ENCODE measurements at regions not wholly inside any gene's neighbourhood (a gene's known extent, or its start where the extent isn't known, plus 50 kb on each side); places are given as distances from the start of the nearest gene placed in this dataset.

GRCh38 chr3:74812756-74813155 is 198.3 kb upstream of the CNTN3 start:
- TF ChIP-seq CTCF (conservative IDR thresholded peaks at IDR 0.05 in 1 of 2, IDR thresholded peaks at IDR 0.05 in 1 of 2; ENCODE audit: extremely low read depth in 1 of 2, insufficient read depth in 1 of 2, low read depth in 1 of 2, low read length in 2 of 2) (no peak), EZH2 (IDR thresholded peaks at IDR 0.05; ENCODE audit: borderline replicate concordance, low read length) (no peak)

All from mammary epithelial cell (primary cell).